Heart left ventricle (tissue), 16 donors: ENCODE measurements at regions not wholly inside any gene's neighbourhood (a gene's known extent, or its start where the extent isn't known, plus 50 kb on each side); places are given as distances from the start of the nearest gene placed in this dataset.

Experiments used
- ATAC-seq, 4 donors: fragments of 200-7000 bp; cut with Tn5 transposase; one replicate each; pipeline ENCODE4 v1.9.1; 2020 to 2022; ENCODE audit warnings: moderate library complexity in 4 of 4, mild to moderate bottlenecking in 3 of 4, moderate number of reproducible peaks in 1 of 4
- DNase-seq, 5 donors: peaks; one replicate each; pipeline ENCODE4 v3.0.0-alpha.2; 2020
- H3K27ac ChIP-seq, 12 donors: fragments of 200-600 bp; sonication (generic) in 4 of 12; one replicate each; pipeline versions ENCODE4 v1.5.0 to v1.8.0; 2016 to 2022; ENCODE audit warnings: mild to moderate bottlenecking in 2 of 12
- H3K27me3 ChIP-seq, 9 donors: fragments of 200-600 bp; sonication (generic) in 2 of 9; one replicate each; pipeline versions ENCODE4 v1.5.1 to v1.8.0; 2016 to 2022; ENCODE audit warnings: mild to moderate bottlenecking in 3 of 9
- H3K36me3 ChIP-seq, 9 donors: fragments of 200-600 bp; sonication (generic) in 2 of 9; one replicate each; pipeline versions ENCODE4 v1.5.0 to v1.8.0; 2018 to 2022; ENCODE audit warnings: mild to moderate bottlenecking in 2 of 9
- H3K4me1 ChIP-seq, 12 donors: fragments of 200-600 bp; sonication (generic) in 4 of 12; one replicate each; pipeline versions ENCODE4 v1.5.0 to v1.8.0; 2016 to 2022; ENCODE audit warnings: mild to moderate bottlenecking in 3 of 12
- H3K4me3 ChIP-seq, 12 donors: fragments of 200-600 bp; sonication (generic) in 4 of 12; one replicate each; pipeline versions ENCODE4 v1.5.0 to v1.8.0; 2017 to 2022; ENCODE audit warnings: mild to moderate bottlenecking in 9 of 12, moderate library complexity in 4 of 12
- H3K9me3 ChIP-seq, 12 donors: fragments of 200-600 bp; sonication (generic) in 4 of 12; one replicate each; pipeline versions ENCODE4 v1.5.0 to v1.8.0; 2016 to 2022; ENCODE audit warnings: mild to moderate bottlenecking in 1 of 12
- CTCF ChIP-seq, 12 donors: fragments of 200-600 bp; sonication (generic) in 4 of 12; IDR thresholded peaks; one replicate each; pipeline versions ENCODE4 v1.5.0 to v1.8.0; 2018 to 2022; ENCODE audit warnings: antibody characterized with exemption in 12 of 12, mild to moderate bottlenecking in 5 of 12
- POLR2A ChIP-seq, 2 donors: fragments of 450-650 bp; IDR thresholded peaks; one replicate each; pipeline ENCODE4 v1.6.1; 2017; ENCODE audit warnings: antibody characterized with exemption in 2 of 2, mild to moderate bottlenecking in 2 of 2, moderate library complexity in 2 of 2
- WGBS, 4 donors: extraction: QIAGEN DNeasy Blood & Tissue Kit in 2 of 4; methylation state at CpG; one replicate each; pipeline versions ENCODE4 v1.1.5 to v1.1.7; 2013 to 2018; 5-methylcytosine and 5-hydroxymethylcytosine counted together
- intact Hi-C, 10 donors: fragments of 100-400 bp; cut with DNase I; formaldehyde crosslinking; loops; one replicate each; pipeline versions ENCODE4 v1.11.1 to v1.14.2; 2022
- donor health status: ischemic (EF 13 %, LVEDD 7.1; RV severe dilation, severe dysfunction).
- donor health status: healthy with polysubstance abuse.
- donor health status: DM: no; HTN: yes; CAD: no.
- donor health status: DM: no; HTN: no; CAD: no.
- donor health status: ischemic (EF 25% LVEDD 6.9; RV normal size, moderate dysfunction).
- donor health status: ischemic (EF 25% LVEDD 5.7; RV mildly dilated, moderate dysfunction).
- donor health status: healthy.
- donor health status: DM: yes; HTN: yes; CAD: no.
- donor health status: ischemic (EF 35%, LVEDD 5.7; RV mildly dilated, moderate dysfunction).
- donor health status: nonischemic (EF 11% LVEDD 7.7; RV severe dilation, severe dysfunction).
- donor health status: DM: yes; HTN: yes; CAD: no.
- donor health status: PGD.
- donor health status: ischemic (EF 29% LVEDD 5.4; RV normal size, mild dysfunction).
- donor health status: nonischemic (EF 23%, LVEDD 6.1; RV moderate dilation, normal function).

- ATAC-seq, result no peak
- Histone ChIP-seq H3K4me3 (no peak overlapping the region), H3K9me3 (no peaks in the 10 kb centered on the region), H3K4me1 (no peaks in the 10 kb centered on the region), H3K36me3 (no peaks in the 10 kb centered on the region), H3K27ac (no peak overlapping the region), H3K27me3 (no peaks in the 10 kb centered on the region)
- no peak for TF ChIP-seq CTCF (IDR thresholded peaks at IDR 0.05)
- no peak for TF ChIP-seq POLR2A (IDR thresholded peaks at IDR 0.05)
- DNase-seq, result no peak
- intact Hi-C loops, result no loop called here
- WGBS, 4 donors, result 56 to 87% (median 75%) methylated on average over 2 of the region's 2 CpGs
Measured at GRCh38 chr1:208851366-208851765, 607.2 kb upstream of the PLXNA2 start.

GRCh38 chr1:208852911-208853310, 608.7 kb upstream of the PLXNA2 start:
- no peaks in the 10 kb centered on the region for H3K4me1 ChIP-seq
- WGBS, 4 donors, result 78 to 90% (median 85%) methylated on average over 3 of the region's 3 CpGs
- intact Hi-C loops, result no loop called here
- no peaks in the 10 kb centered on the region for H3K27me3 ChIP-seq
- no peaks in the 10 kb centered on the region for H3K9me3 ChIP-seq
- no peak overlapping the region for H3K4me3 ChIP-seq
- no peaks in the 10 kb centered on the region for H3K36me3 ChIP-seq
- no peak overlapping the region for H3K27ac ChIP-seq
- DNase-seq, result no peak
- ATAC-seq, result no peak
- TF ChIP-seq CTCF (IDR thresholded peaks at IDR 0.05) (no peak), POLR2A (IDR thresholded peaks at IDR 0.05) (no peak)

- no peak for TF ChIP-seq CTCF (IDR thresholded peaks at IDR 0.05)
- TF ChIP-seq POLR2A (IDR thresholded peaks at IDR 0.05), result no peak
- ATAC-seq (no peak), DNase-seq (no peak)
- no peak overlapping the region for H3K27ac ChIP-seq
- WGBS, 4 donors, result 82 to 91% (median 85%) methylated on average over 1 of the region's 1 CpG
- H3K27me3 ChIP-seq, result no peaks in the 10 kb centered on the region
- intact Hi-C loops, result no loop called here
- no peaks in the 10 kb centered on the region for H3K4me1 ChIP-seq
- H3K9me3 ChIP-seq, result no peaks in the 10 kb centered on the region
- H3K4me3 ChIP-seq, result no peak overlapping the region
- H3K36me3 ChIP-seq, result no peaks in the 10 kb centered on the region
Measured at GRCh38 chr1:208855403-208855802, 611.2 kb upstream of the PLXNA2 start.

DNA sequence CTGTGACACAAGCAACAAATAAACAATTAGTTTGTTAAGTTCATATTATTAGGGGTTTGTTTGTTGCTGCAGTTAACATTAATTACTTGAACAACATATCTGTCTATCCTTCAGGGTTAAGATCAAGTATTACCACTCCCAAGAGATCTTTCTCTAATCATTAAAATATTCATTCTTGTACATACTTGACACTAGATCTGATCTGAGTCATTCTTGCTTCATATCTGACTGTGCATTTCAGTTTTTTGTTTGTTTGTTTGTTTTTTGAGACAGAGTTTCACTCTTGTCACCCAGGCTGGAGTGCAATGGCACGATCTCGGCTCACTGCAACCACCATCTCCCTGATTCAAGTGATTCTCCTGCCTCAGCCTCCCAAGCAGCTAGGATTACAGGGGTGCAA, 613.3 kb upstream of the PLXNA2 start:
- Histone ChIP-seq H3K9me3 (peaks cover 0 to 6% (median 0%) of the 10 kb centered on the region in 12 donors), H3K27ac (no peak overlapping the region), H3K4me3 (no peak overlapping the region), H3K27me3 (peaks cover 0 to 3% (median 0%) of the 10 kb centered on the region in 9 donors), H3K4me1 (no peaks in the 10 kb centered on the region), H3K36me3 (no peaks in the 10 kb centered on the region)
- DNase-seq (no peak), ATAC-seq (no peak)
- no peak for TF ChIP-seq CTCF (IDR thresholded peaks at IDR 0.05)
- no peak for TF ChIP-seq POLR2A (IDR thresholded peaks at IDR 0.05)
- intact Hi-C loops, result no loop called here
- WGBS, 4 donors, result 87 to 95% (median 91%) methylated on average over 2 of the region's 2 CpGs
